NT2/D1 (cell line): ENCODE measurements at regions not wholly inside any gene's neighbourhood (a gene's known extent, or its start where the extent isn't known, plus 50 kb on each side); places are given as distances from the start of the nearest gene placed in this dataset.

ENCODE experiments used
- YY1 ChIP-seq: IDR thresholded peaks from 2 replicates; pipeline ENCODE4 v1.6.1; 2011; ENCODE audit not compliant: insufficient read length, insufficient read depth
- ZNF274 ChIP-seq: IDR thresholded peaks from 2 replicates; pipeline ENCODE4 v1.6.1; 2011; ENCODE audit warnings: mild to moderate bottlenecking, low read depth, low read length

DNA sequence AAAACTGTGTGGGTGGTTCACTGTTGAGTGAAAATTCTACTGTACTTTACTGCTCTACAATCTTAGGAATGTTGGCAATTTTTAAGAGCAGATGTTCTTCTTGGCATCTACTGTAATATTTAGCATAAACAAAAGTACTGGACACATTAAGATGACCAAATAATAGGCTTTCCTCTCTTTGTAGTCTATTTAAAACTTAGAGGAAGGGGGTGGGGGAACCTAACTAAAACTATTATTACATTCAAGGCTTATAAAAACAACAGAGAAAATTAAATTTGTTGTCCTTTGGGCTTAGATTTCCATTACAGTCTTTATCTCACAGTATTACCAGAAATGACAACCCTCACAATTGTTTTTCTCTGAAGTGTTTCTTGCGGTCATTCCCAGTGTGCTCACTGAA is 181.2 kb downstream of the PLPPR4 start:
- TF ChIP-seq ZNF274 (no peak), YY1 (no peak)
